ENCODE measurements at regions not wholly inside any gene's neighbourhood (a gene's known extent, or its start where the extent isn't known, plus 50 kb on each side); places are given as distances from the start of the nearest gene placed in this dataset.

GRCh38 chr9:110146373-110146772 is 61.6 kb downstream of the C9orf152 start:
- TF ChIP-seq, protein P1, sequence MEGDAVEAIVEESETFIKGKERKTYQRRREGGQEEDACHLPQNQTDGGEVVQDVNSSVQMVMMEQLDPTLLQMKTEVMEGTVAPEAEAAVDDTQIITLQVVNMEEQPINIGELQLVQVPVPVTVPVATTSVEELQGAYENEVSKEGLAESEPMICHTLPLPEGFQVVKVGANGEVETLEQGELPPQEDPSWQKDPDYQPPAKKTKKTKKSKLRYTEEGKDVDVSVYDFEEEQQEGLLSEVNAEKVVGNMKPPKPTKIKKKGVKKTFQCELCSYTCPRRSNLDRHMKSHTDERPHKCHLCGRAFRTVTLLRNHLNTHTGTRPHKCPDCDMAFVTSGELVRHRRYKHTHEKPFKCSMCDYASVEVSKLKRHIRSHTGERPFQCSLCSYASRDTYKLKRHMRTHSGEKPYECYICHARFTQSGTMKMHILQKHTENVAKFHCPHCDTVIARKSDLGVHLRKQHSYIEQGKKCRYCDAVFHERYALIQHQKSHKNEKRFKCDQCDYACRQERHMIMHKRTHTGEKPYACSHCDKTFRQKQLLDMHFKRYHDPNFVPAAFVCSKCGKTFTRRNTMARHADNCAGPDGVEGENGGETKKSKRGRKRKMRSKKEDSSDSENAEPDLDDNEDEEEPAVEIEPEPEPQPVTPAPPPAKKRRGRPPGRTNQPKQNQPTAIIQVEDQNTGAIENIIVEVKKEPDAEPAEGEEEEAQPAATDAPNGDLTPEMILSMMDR (IDR thresholded peaks at IDR 0.05) = no peak
- TF ChIP-seq POLR2A (IDR thresholded peaks at IDR 0.05) = no peak
